NCI-H2107 treated with DMSO at 0.1 percent for 48 hours (cell line): ENCODE measurements at regions not wholly inside any gene's neighbourhood (a gene's known extent, or its start where the extent isn't known, plus 50 kb on each side); places are given as distances from the start of the nearest gene placed in this dataset.
A peak's percentile ranks its signal among the peaks of the same experiment; 100 is the strongest.

Source experiments
- DNase-seq: peaks from one replicate; lab custom pipeline; 2025; ENCODE audit not compliant: unreplicated experiment; lab: John Stamatoyannopoulos, UW

GRCh38 chr3:1798711-1799405 is 299.8 kb upstream of the CNTN4 start:
- DNase-seq, result peak; percentile 4

- DNase-seq, result no peak
Observed at GRCh38 chr3:1805331-1805730, 293.3 kb upstream of the CNTN4 start.

GRCh38 chr3:1808590-1808989 is 290.1 kb upstream of the CNTN4 start:
- DNase-seq, result no peak

GRCh38 chr3:1823867-1824266 is 274.8 kb upstream of the CNTN4 start:
- no peak for DNase-seq

GRCh38 chr3:1824359-1824758 is 274.3 kb upstream of the CNTN4 start:
- DNase-seq, result no peak

GRCh38 chr3:1828519-1828918 is 270.1 kb upstream of the CNTN4 start:
- no peak for DNase-seq

GRCh38 chr3:1830851-1831250 is 267.8 kb upstream of the CNTN4 start:
- no peak for DNase-seq

- no peak for DNase-seq
Observed at GRCh38 chr3:1832395-1832794, 266.3 kb upstream of the CNTN4 start.

- no peak for DNase-seq
Observed at GRCh38 chr3:1843111-1843510, 255.6 kb upstream of the CNTN4 start.

- DNase-seq, result no peak
Observed at GRCh38 chr3:1847571-1847970, 251.1 kb upstream of the CNTN4 start.

GRCh38 chr3:1848935-1849334 is 249.7 kb upstream of the CNTN4 start:
- no peak for DNase-seq

GRCh38 chr3:1852950-1853349 is 245.7 kb upstream of the CNTN4 start:
- no peak for DNase-seq

GRCh38 chr3:1855841-1856240 is 242.8 kb upstream of the CNTN4 start:
- no peak for DNase-seq

GRCh38 chr3:1870738-1871137 is 227.9 kb upstream of the CNTN4 start:
- DNase-seq, result no peak

- peak; percentile 12 for DNase-seq
Observed at GRCh38 chr3:1883534-1883933, 215.1 kb upstream of the CNTN4 start.

- no peak for DNase-seq
Observed at GRCh38 chr3:1892459-1892858, 206.2 kb upstream of the CNTN4 start.

- no peak for DNase-seq
Observed at GRCh38 chr3:1902416-1902815, 196.2 kb upstream of the CNTN4 start.

GRCh38 chr3:1903111-1903510 is 195.6 kb upstream of the CNTN4 start:
- DNase-seq, result no peak

- no peak for DNase-seq
Observed at GRCh38 chr3:1907911-1908310, 190.8 kb upstream of the CNTN4 start.

GRCh38 chr3:1908651-1909445 is 189.8 kb upstream of the CNTN4 start:
- DNase-seq, result no peak

GRCh38 chr3:1910322-1910721 is 188.3 kb upstream of the CNTN4 start:
- DNase-seq, result no peak

- no peak for DNase-seq
Observed at GRCh38 chr3:1929788-1930414, 168.8 kb upstream of the CNTN4 start.
